Esophagus muscularis mucosa (tissue), 4 donors: ENCODE measurements at regions not wholly inside any gene's neighbourhood (a gene's known extent, or its start where the extent isn't known, plus 50 kb on each side); places are given as distances from the start of the nearest gene placed in this dataset.
A peak's percentile ranks its signal among the peaks of the same experiment; 100 is the strongest.

ENCODE experiments used
- DNase-seq: peaks from one replicate; pipeline ENCODE4 v3.0.0-alpha.2; 2017; ENCODE audit errors: extremely low spot score
- H3K27ac ChIP-seq, 4 donors: fragments of 200-600 bp; sonication (generic); replicated peaks in 1 of 4; 1 replicate in 3 of 4; 2 replicates in 1 of 4; pipeline ENCODE4 v1.5.1; 2016 to 2019; ENCODE audit warnings: mild to moderate bottlenecking in 1 of 4
- H3K27me3 ChIP-seq, 4 donors: fragments of 200-600 bp; sonication (generic); one replicate each; pipeline versions ENCODE4 v1.5.1 to v1.6.0; 2016 to 2019
- H3K36me3 ChIP-seq, 4 donors: fragments of 200-600 bp; sonication (generic); one replicate each; pipeline ENCODE4 v1.5.1; 2016 to 2019
- H3K4me1 ChIP-seq, 4 donors: fragments of 200-600 bp; sonication (generic); one replicate each; pipeline ENCODE4 v1.5.1; 2016 to 2019
- H3K4me3 ChIP-seq, 4 donors: fragments of 200-600 bp; sonication (generic); 1 replicate in 2 of 4; 2 replicates in 2 of 4; pipeline ENCODE4 v1.5.1; 2016 to 2019; ENCODE audit warnings: mild to moderate bottlenecking in 4 of 4, moderate library complexity in 1 of 4
- H3K9me3 ChIP-seq, 4 donors: fragments of 200-600 bp; sonication (generic); 1 replicate in 3 of 4; 2 replicates in 1 of 4; pipeline ENCODE4 v1.5.1; 2016 to 2019
- CTCF ChIP-seq, 3 experiments: fragments of 200-600 bp in 2 of 3; fragments of 450-650 bp in 1 of 3; sonication (generic) in 2 of 3; IDR thresholded peaks; one replicate each; pipeline ENCODE4 v1.5.1; 2017 to 2019; ENCODE audit warnings: antibody characterized with exemption in 3 of 3, mild to moderate bottlenecking in 2 of 3, moderate library complexity in 1 of 3
- EP300 ChIP-seq: sonication (generic); formaldehyde crosslinking; IDR thresholded peaks from one replicate; pipeline ENCODE4 v1.6.1; 2017; ENCODE audit warnings: antibody characterized with exemption
- POLR2A ChIP-seq: fragments of 450-650 bp; IDR thresholded peaks from one replicate; pipeline ENCODE4 v1.6.1; 2017; ENCODE audit warnings: antibody characterized with exemption, moderate library complexity, mild to moderate bottlenecking, low read depth
- POLR2AphosphoS5 ChIP-seq, 2 donors: sonication (generic); formaldehyde crosslinking; IDR thresholded peaks; one replicate each; pipeline ENCODE4 v1.6.1; 2017; ENCODE audit warnings: antibody characterized with exemption in 2 of 2
- WGBS: methylation state at CpG from one replicate; pipeline ENCODE4 v1.1.5; 2018; 5-methylcytosine and 5-hydroxymethylcytosine counted together
- intact Hi-C: fragments of 100-400 bp; cut with DNase I; formaldehyde crosslinking; loops from one replicate; pipeline ENCODE4 v1.15.1; 2023

- Histone ChIP-seq H3K27me3 (no peaks in the 10 kb centered on the region), H3K9me3 (no peaks in the 10 kb centered on the region), H3K36me3 (no peaks in the 10 kb centered on the region), H3K4me3 (no peak overlapping the region), H3K4me1 (no peaks in the 10 kb centered on the region), H3K27ac (no peak overlapping the region)
- DNase-seq = peak; percentile 89
- intact Hi-C loops = no loop called here
- TF ChIP-seq CTCF (IDR thresholded peaks at IDR 0.05) (no peak), POLR2AphosphoS5 (IDR thresholded peaks at IDR 0.05) (no peak), EP300 (no peak), POLR2A (no peak)
- WGBS = 91% methylated on average over 8 of the region's 11 CpGs
Observed at GRCh38 chr1:228969953-228970800, 234.9 kb downstream of the RHOU start.

GRCh38 chr1:228972576-228972975, 237.3 kb downstream of the RHOU start:
- Histone ChIP-seq H3K9me3 (no peaks in the 10 kb centered on the region), H3K27ac (no peak overlapping the region), H3K4me1 (no peaks in the 10 kb centered on the region), H3K27me3 (no peaks in the 10 kb centered on the region), H3K36me3 (no peaks in the 10 kb centered on the region), H3K4me3 (no peak overlapping the region)
- DNase-seq = peak; percentile 77
- WGBS = 81% methylated on average over 2 of the region's 2 CpGs
- intact Hi-C loops = no loop called here
- TF ChIP-seq POLR2A (no peak), EP300 (no peak), CTCF (IDR thresholded peaks at IDR 0.05) (no peak), POLR2AphosphoS5 (IDR thresholded peaks at IDR 0.05) (no peak)

GRCh38 chr1:228974273-228974672, 239.0 kb downstream of the RHOU start:
- no peak for DNase-seq
- TF ChIP-seq CTCF (IDR thresholded peaks at IDR 0.05) (no peak), POLR2A (no peak), POLR2AphosphoS5 (IDR thresholded peaks at IDR 0.05) (no peak), EP300 (no peak)
- H3K27me3 ChIP-seq = no peaks in the 10 kb centered on the region
- intact Hi-C loops = no loop called here
- H3K36me3 ChIP-seq = no peaks in the 10 kb centered on the region
- no peak overlapping the region for H3K4me3 ChIP-seq
- peaks cover 10 to 13% (median 12%) of the 10 kb centered on the region in 4 donors for H3K4me1 ChIP-seq
- H3K27ac ChIP-seq = no peak overlapping the region
- WGBS = 88% methylated on average over 7 of the region's 7 CpGs
- no peaks in the 10 kb centered on the region for H3K9me3 ChIP-seq

GRCh38 chr1:228975238-228975907, 240.1 kb downstream of the RHOU start:
- WGBS = 97% methylated on average over 7 of the region's 8 CpGs
- Histone ChIP-seq H3K4me3 (no peak overlapping the region), H3K27ac (no peak overlapping the region), H3K9me3 (no peaks in the 10 kb centered on the region), H3K27me3 (no peaks in the 10 kb centered on the region), H3K36me3 (no peaks in the 10 kb centered on the region), H3K4me1 (peaks cover 10 to 19% (median 16%) of the 10 kb centered on the region in 4 donors)
- TF ChIP-seq POLR2AphosphoS5 (IDR thresholded peaks at IDR 0.05) (no peak), POLR2A (no peak), EP300 (no peak), CTCF (IDR thresholded peaks at IDR 0.05) (no peak)
- no peak for DNase-seq
- intact Hi-C loops = no loop called here
